ENCODE measurements at regions not wholly inside any gene's neighbourhood (a gene's known extent, or its start where the extent isn't known, plus 50 kb on each side); places are given as distances from the start of the nearest gene placed in this dataset.

DNA sequence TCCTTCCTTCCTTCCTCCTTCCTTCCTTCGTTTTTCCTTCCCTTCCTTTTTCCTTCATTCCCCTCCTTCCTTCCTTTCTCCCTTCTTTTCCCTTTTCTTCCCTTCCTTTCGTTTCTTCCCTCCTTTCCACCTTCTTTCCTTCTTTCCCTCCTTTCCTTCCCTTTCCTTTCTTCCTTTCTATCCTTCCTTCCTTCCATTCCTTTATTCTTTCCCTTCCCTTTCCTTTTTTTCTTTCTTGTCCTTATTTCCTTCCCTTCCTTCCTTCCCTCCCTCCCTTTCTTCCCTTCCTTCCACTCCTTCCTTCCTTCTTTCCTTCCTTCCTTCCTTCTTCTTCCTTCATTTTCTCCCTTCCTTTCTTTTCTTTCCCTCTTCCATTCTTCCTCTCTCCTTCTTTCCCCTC, 394.6 kb downstream of the GABRB3 start:
- H3K4me3 Mint-ChIP-seq: no peak overlapping the region
- peaks cover 3% of the 10 kb centered on the region for H3K36me3 Mint-ChIP-seq (ENCODE audit: low read depth)
- no peaks in the 10 kb centered on the region for H3K4me1 Mint-ChIP-seq
- DNase-seq (ENCODE audit: low read depth, low spot score): no peak
- H3K27me3 Mint-ChIP-seq (ENCODE audit: low read depth): peaks cover 7% of the 10 kb centered on the region
- TF ChIP-seq, protein P1, sequence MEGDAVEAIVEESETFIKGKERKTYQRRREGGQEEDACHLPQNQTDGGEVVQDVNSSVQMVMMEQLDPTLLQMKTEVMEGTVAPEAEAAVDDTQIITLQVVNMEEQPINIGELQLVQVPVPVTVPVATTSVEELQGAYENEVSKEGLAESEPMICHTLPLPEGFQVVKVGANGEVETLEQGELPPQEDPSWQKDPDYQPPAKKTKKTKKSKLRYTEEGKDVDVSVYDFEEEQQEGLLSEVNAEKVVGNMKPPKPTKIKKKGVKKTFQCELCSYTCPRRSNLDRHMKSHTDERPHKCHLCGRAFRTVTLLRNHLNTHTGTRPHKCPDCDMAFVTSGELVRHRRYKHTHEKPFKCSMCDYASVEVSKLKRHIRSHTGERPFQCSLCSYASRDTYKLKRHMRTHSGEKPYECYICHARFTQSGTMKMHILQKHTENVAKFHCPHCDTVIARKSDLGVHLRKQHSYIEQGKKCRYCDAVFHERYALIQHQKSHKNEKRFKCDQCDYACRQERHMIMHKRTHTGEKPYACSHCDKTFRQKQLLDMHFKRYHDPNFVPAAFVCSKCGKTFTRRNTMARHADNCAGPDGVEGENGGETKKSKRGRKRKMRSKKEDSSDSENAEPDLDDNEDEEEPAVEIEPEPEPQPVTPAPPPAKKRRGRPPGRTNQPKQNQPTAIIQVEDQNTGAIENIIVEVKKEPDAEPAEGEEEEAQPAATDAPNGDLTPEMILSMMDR (conservative IDR thresholded peaks at IDR 0.05): no peak
- no peak overlapping the region for H3K27ac Mint-ChIP-seq (ENCODE audit: unreplicated experiment)
- H3K9me3 Mint-ChIP-seq: peaks cover 10% of the 10 kb centered on the region

DNA sequence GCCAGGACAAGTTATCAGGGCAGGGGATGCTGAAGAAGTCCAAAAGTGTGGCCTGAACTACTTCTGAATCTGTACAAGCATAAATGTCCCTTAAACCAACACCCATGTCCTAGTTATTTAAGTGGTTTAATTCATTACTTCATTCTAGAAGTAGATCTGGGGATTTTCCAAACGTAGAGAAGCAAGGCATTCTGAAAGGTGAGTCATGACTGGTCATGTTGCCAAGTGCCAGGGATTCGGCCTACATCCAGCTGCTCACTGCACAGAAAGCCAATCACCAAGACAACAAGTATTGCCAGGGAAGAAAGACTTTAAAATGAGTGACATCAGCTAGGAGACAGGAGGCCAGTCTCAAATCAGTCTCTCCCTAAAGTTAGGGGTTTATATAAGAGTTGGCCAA, 396.6 kb downstream of the GABRB3 start:
- Mint-ChIP-seq H3K9me3 (peaks cover 10% of the 10 kb centered on the region), H3K27me3 (ENCODE audit: low read depth) (peaks cover 7% of the 10 kb centered on the region), H3K27ac (ENCODE audit: unreplicated experiment) (no peak overlapping the region), H3K4me1 (no peaks in the 10 kb centered on the region), H3K36me3 (ENCODE audit: low read depth) (peaks cover 3% of the 10 kb centered on the region), H3K4me3 (no peak overlapping the region)
- DNase-seq (ENCODE audit: low read depth, low spot score): no peak
- TF ChIP-seq, protein P1 (conservative IDR thresholded peaks at IDR 0.05): no peak

DNA sequence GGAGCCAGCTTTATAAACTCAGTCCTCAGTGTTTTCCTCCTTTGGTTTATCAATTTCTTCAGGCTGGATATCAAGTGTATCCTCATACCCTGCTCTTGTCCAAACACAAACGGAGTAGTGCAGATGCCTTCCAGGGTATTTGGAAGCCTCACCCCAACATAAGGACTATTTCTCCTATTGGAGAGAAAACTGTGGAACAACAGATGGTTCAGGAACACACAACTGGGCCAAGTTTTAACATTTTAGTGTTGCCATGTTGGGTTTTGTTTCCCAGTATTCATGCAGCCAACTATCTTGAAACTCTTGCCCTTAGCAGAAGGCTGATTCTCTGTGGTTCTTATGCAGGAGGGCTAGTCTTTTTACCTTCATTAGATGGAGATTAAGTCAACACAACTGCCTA, 398.1 kb downstream of the GABRB3 start:
- H3K4me3 Mint-ChIP-seq: no peak overlapping the region
- H3K4me1 Mint-ChIP-seq: no peaks in the 10 kb centered on the region
- peaks cover 7% of the 10 kb centered on the region for H3K27me3 Mint-ChIP-seq (ENCODE audit: low read depth)
- TF ChIP-seq, protein P1 (conservative IDR thresholded peaks at IDR 0.05): no peak
- peaks cover 3% of the 10 kb centered on the region for H3K36me3 Mint-ChIP-seq (ENCODE audit: low read depth)
- DNase-seq (ENCODE audit: low read depth, low spot score): no peak
- H3K27ac Mint-ChIP-seq (ENCODE audit: unreplicated experiment): no peak overlapping the region
- peaks cover 10% of the 10 kb centered on the region for H3K9me3 Mint-ChIP-seq

DNA sequence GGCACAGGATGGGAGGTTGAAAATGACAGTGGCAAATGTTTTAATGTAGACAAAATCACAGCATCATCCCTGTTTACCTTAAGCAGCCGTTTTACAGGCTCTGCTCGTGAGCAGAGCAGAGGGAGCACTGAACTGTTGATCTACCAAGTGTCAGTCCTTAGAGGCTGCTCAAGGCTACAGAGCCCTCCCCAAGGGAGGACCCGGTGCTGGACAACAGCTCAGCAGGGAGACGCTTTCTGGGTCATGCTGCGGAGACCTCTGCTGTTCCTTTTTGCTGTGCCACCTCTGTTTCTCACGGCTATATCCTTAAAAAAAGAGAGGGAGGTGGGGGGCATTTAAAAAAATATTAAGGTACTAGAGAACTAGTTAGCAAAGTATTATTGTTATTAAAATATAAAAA, 400.2 kb downstream of the GABRB3 start:
- no peak overlapping the region for H3K4me3 Mint-ChIP-seq
- no peaks in the 10 kb centered on the region for H3K27me3 Mint-ChIP-seq (ENCODE audit: low read depth)
- no peak for DNase-seq (ENCODE audit: low read depth, low spot score)
- TF ChIP-seq, protein P1 (conservative IDR thresholded peaks at IDR 0.05): no peak
- peaks cover 10% of the 10 kb centered on the region for H3K9me3 Mint-ChIP-seq
- no peaks in the 10 kb centered on the region for H3K4me1 Mint-ChIP-seq
- peaks cover 3% of the 10 kb centered on the region for H3K36me3 Mint-ChIP-seq (ENCODE audit: low read depth)
- H3K27ac Mint-ChIP-seq (ENCODE audit: unreplicated experiment): no peak overlapping the region

DNA sequence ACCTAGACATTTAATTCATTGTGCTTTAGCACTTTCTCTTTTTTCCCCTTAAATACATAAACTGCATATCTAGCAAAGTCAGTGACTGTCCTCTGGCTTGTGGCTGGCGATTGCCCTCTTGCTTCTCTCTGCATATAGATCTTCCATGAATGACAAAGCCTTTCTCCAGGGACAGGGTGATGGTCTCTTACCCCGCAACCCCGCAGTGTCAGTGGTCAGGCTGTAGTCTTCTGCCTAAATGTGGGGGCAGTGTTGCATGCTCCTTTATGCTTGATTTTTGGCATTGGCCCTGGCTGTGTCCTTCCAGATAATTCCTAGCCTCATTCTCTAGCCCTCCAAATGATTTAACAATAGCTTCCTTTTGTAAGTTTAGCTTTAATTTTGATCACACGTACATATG, 407.8 kb downstream of the GABRB3 start:
- no peaks in the 10 kb centered on the region for H3K4me1 Mint-ChIP-seq
- no peak for DNase-seq (ENCODE audit: low read depth, low spot score)
- peaks cover under 1% of the 10 kb centered on the region for H3K27me3 Mint-ChIP-seq (ENCODE audit: low read depth)
- no peak overlapping the region for H3K4me3 Mint-ChIP-seq
- H3K36me3 Mint-ChIP-seq (ENCODE audit: low read depth): no peaks in the 10 kb centered on the region
- peaks cover 3% of the 10 kb centered on the region for H3K9me3 Mint-ChIP-seq
- TF ChIP-seq, protein P1 (conservative IDR thresholded peaks at IDR 0.05): no peak
- no peak overlapping the region for H3K27ac Mint-ChIP-seq (ENCODE audit: unreplicated experiment)

DNA sequence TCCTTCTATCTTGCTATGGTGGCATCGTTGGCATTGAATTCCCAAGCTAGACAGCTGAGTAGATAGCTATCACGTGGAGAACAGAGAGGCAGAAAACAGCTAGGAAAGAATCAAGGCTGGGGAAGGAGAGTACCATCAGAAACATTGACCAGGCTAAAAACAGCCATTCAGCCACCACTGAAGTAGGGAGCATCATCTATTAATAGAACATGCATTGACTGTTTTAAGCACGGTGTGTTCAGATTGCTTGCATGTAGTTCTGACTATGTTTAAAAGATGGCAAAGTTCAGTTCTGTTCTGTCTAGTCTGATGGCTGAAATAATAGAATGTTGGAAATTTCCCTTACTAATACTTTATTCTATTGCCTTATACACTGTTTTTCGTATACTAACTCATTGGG, 413.0 kb downstream of the GABRB3 start:
- Mint-ChIP-seq H3K4me3 (no peak overlapping the region), H3K9me3 (peaks cover 3% of the 10 kb centered on the region), H3K4me1 (peaks cover 5% of the 10 kb centered on the region), H3K27me3 (ENCODE audit: low read depth) (peaks cover 15% of the 10 kb centered on the region), H3K27ac (ENCODE audit: unreplicated experiment) (no peak overlapping the region), H3K36me3 (ENCODE audit: low read depth) (no peaks in the 10 kb centered on the region)
- TF ChIP-seq, protein P1 (conservative IDR thresholded peaks at IDR 0.05): no peak
- DNase-seq (ENCODE audit: low read depth, low spot score): no peak
